IMR-90 (cell line): ENCODE measurements at regions not wholly inside any gene's neighbourhood (a gene's known extent, or its start where the extent isn't known, plus 50 kb on each side); places are given as distances from the start of the nearest gene placed in this dataset.

Experiments used
- ATAC-seq: fragments of 200-7000 bp; cut with Tn5 transposase; 2 replicates; pipeline ENCODE4 v1.9.1; 2020; ENCODE audit warnings: low read depth, mild to moderate bottlenecking, moderate library complexity
- BruUV-seq: library from RNA; stranded (reverse); fragments of 400-500 nt; replicated peaks from 2 replicates; lab custom pipeline; 2021; lab: Mats Ljungman, UMichigan
- CTCF ChIA-PET: fragments of 300-600 bp; formaldehyde crosslinking; extraction: SDS; loops from one replicate; lab custom pipeline; 2021; ENCODE audit warnings: antibody characterized with exemption; lab: Yijun Ruan, JAX
- POLR2A ChIA-PET: fragments of 300-600 bp; sonication (Branson Sonifier 250); formaldehyde crosslinking; loops from one replicate; lab custom pipeline; 2022; ENCODE audit warnings: antibody characterized with exemption; ENCODE audit not compliant: unreplicated experiment; lab: Charles Lee
- DNase-seq: peaks from one replicate; pipeline ENCODE4 v3.0.0; 2013
- H2AFZ ChIP-seq: replicated peaks from 2 replicates; pipeline ENCODE3; 2013; ENCODE audit warnings: low read length, mild to moderate bottlenecking; ENCODE audit not compliant: poor library complexity
- H2AK5ac ChIP-seq: 2 replicates; pipeline ENCODE4 v1.6.1; 2013; ENCODE audit warnings: low read depth, low read length, inconsistent platforms
- H2AK9ac ChIP-seq: replicated peaks from 2 replicates; pipeline ENCODE3; 2013; ENCODE audit warnings: mild to moderate bottlenecking, low read depth, low read length, moderate library complexity; ENCODE audit not compliant: poor library complexity
- H2BK120ac ChIP-seq: 2 replicates; pipeline ENCODE4 v1.6.1; 2013; ENCODE audit warnings: low read depth, low read length, inconsistent platforms
- H2BK15ac ChIP-seq: 3 replicates; pipeline ENCODE4 v1.6.1; 2013; ENCODE audit warnings: low read depth, low read length, inconsistent platforms
- H2BK20ac ChIP-seq: 2 replicates; pipeline ENCODE4 v1.6.1; 2013; ENCODE audit warnings: low read depth, mild to moderate bottlenecking, inconsistent platforms, low read length, moderate library complexity
- H2BK5ac ChIP-seq: 2 replicates; pipeline ENCODE4 v1.6.1; 2013; ENCODE audit warnings: mild to moderate bottlenecking, low read depth, low read length, inconsistent platforms; ENCODE audit not compliant: poor library complexity, severe bottlenecking
- H3K14ac ChIP-seq: replicated peaks from 2 replicates; pipeline ENCODE4 v1.6.1; 2013; ENCODE audit warnings: low read depth, low read length, inconsistent platforms
- H3K18ac ChIP-seq: 2 replicates; pipeline ENCODE4 v1.6.1; 2013; ENCODE audit warnings: low read depth, low read length, control low read depth
- H3K23ac ChIP-seq: 2 replicates; pipeline ENCODE4 v1.6.1; 2013; ENCODE audit warnings: low read depth, low read length, inconsistent platforms
- H3K27ac ChIP-seq: 2 replicates; pipeline ENCODE4 v1.5.1; 2013; ENCODE audit warnings: mild to moderate bottlenecking, control low read depth, low read length; ENCODE audit not compliant: insufficient read depth
- H3K27me3 ChIP-seq: 2 replicates; pipeline ENCODE4 v1.6.1; 2013; ENCODE audit warnings: low read length; ENCODE audit not compliant: control insufficient read depth, insufficient read depth
- H3K36me3 ChIP-seq: 2 replicates; pipeline ENCODE4 v1.6.1; 2013; ENCODE audit warnings: low read length, mixed read lengths; ENCODE audit not compliant: control insufficient read depth, insufficient read depth
- H3K4ac ChIP-seq: 2 replicates; pipeline ENCODE4 v1.6.1; 2013; ENCODE audit warnings: low read depth, low read length, inconsistent platforms
- H3K4me1 ChIP-seq: 2 replicates; pipeline ENCODE4 v1.6.1; 2013; ENCODE audit warnings: low read length, mixed read lengths; ENCODE audit not compliant: control insufficient read depth, insufficient read depth
- H3K4me2 ChIP-seq: 2 replicates; pipeline ENCODE4 v1.6.1; 2013; ENCODE audit warnings: low read depth, mild to moderate bottlenecking, control low read depth, low read length, moderate library complexity
- H3K4me3 ChIP-seq: 2 replicates; pipeline ENCODE4 v1.5.1; 2013; ENCODE audit warnings: low read depth, mild to moderate bottlenecking, control low read depth, low read length, moderate library complexity; ENCODE audit not compliant: insufficient read depth
- H3K56ac ChIP-seq: 2 replicates; pipeline ENCODE4 v1.6.1; 2013; ENCODE audit warnings: low read length, inconsistent platforms; ENCODE audit not compliant: insufficient read depth; ENCODE audit errors: extremely low read depth
- H3K79me1 ChIP-seq, 2 experiments: 2 replicates each; pipeline ENCODE4 v1.6.1; 2013; ENCODE audit warnings: low read length in 2 of 2, inconsistent platforms in 1 of 2, low read depth in 1 of 2
- H3K9ac ChIP-seq: 2 replicates; pipeline ENCODE4 v1.6.1; 2013; ENCODE audit warnings: low read depth, low read length, control low read depth
- H3K9me1 ChIP-seq: 2 replicates; pipeline ENCODE4 v1.6.1; 2013; ENCODE audit warnings: low read length, inconsistent platforms; ENCODE audit not compliant: insufficient read depth
- H3K9me3 ChIP-seq: 2 replicates; pipeline ENCODE4 v1.6.1; 2013; ENCODE audit warnings: low read length; ENCODE audit not compliant: control insufficient read depth, insufficient read depth
- H4K20me1 ChIP-seq: 2 replicates; pipeline ENCODE4 v1.6.1; 2013; ENCODE audit warnings: low read length, inconsistent platforms; ENCODE audit not compliant: insufficient read depth
- H4K5ac ChIP-seq: 2 replicates; pipeline ENCODE4 v1.6.1; 2013; ENCODE audit warnings: mild to moderate bottlenecking, low read depth, low read length, control low read depth
- H4K8ac ChIP-seq, 2 experiments: 2 replicates each; pipeline ENCODE4 v1.6.1; 2013; ENCODE audit warnings: low read depth in 2 of 2, low read length in 2 of 2, control low read depth in 1 of 2, inconsistent platforms in 1 of 2
- H4K91ac ChIP-seq: 2 replicates; pipeline ENCODE4 v1.6.1; 2013; ENCODE audit warnings: low read depth, low read length, inconsistent platforms; ENCODE audit not compliant: insufficient read depth
- BHLHE40 ChIP-seq: fragments of 150-350 bp; IDR thresholded peaks from 2 replicates; pipeline ENCODE4 v1.6.1; 2016; ENCODE audit warnings: mild to moderate bottlenecking, low read depth, low read length
- CEBPB ChIP-seq: IDR thresholded peaks from 2 replicates; pipeline ENCODE4 v1.6.1; 2012; ENCODE audit warnings: low read depth, low read length, improper control_type of control experiment
- CHD1 ChIP-seq: IDR thresholded peaks from 2 replicates; pipeline ENCODE4 v1.6.1; 2012; ENCODE audit warnings: low read depth, low read length, improper control_type of control experiment
- CTCF ChIP-seq: conservative IDR thresholded peaks from 2 replicates; pipeline ENCODE4 v1.5.1; 2012; ENCODE audit warnings: mild to moderate bottlenecking, low read depth, low read length, improper control_type of control experiment
- FOS ChIP-seq: fragments of 150-350 bp; IDR thresholded peaks from 2 replicates; pipeline ENCODE4 v1.6.1; 2016; ENCODE audit warnings: low read depth, low read length
- MAFK ChIP-seq: IDR thresholded peaks from 2 replicates; pipeline ENCODE4 v1.6.1; 2012; ENCODE audit warnings: low read depth, low read length, improper control_type of control experiment
- MAZ ChIP-seq: IDR thresholded peaks from 2 replicates; pipeline ENCODE4 v1.6.1; 2012; ENCODE audit warnings: low read depth, mild to moderate bottlenecking, low read length, improper control_type of control experiment, moderate library complexity, borderline replicate concordance
- MXI1 ChIP-seq: IDR thresholded peaks from 2 replicates; pipeline ENCODE4 v1.6.1; 2012; ENCODE audit warnings: low read depth, mild to moderate bottlenecking, low read length, moderate library complexity, borderline replicate concordance
- NFE2L2 ChIP-seq: fragments of 150-350 bp; IDR thresholded peaks from 2 replicates; pipeline ENCODE4 v1.6.1; 2016; ENCODE audit warnings: low read depth, mild to moderate bottlenecking, low read length
- POLR2A ChIP-seq: IDR thresholded peaks from 2 replicates; pipeline ENCODE4 v1.6.1; 2012; ENCODE audit warnings: mild to moderate bottlenecking, low read depth, low read length
- RAD21 ChIP-seq: IDR thresholded peaks from 2 replicates; pipeline ENCODE4 v1.6.1; 2012; ENCODE audit warnings: low read length, improper control_type of control experiment
- RCOR1 ChIP-seq: IDR thresholded peaks from 2 replicates; pipeline ENCODE4 v1.6.1; 2012; ENCODE audit warnings: mild to moderate bottlenecking, low read length, improper control_type of control experiment; ENCODE audit not compliant: insufficient replicate concordance
- RFX5 ChIP-seq: IDR thresholded peaks from 2 replicates; pipeline ENCODE4 v1.8.0; 2012; ENCODE audit warnings: low read depth, mild to moderate bottlenecking, low read length, moderate library complexity
- SMC3 ChIP-seq: fragments of 150-350 bp; IDR thresholded peaks from 2 replicates; pipeline ENCODE4 v1.6.1; 2016; ENCODE audit warnings: low read depth, mild to moderate bottlenecking, antibody characterized with exemption, low read length, moderate library complexity
- WGBS, 2 experiments: methylation state at CpG; one replicate each; pipeline versions ENCODE4 v1.1.5 to v1.1.7; 2013; ENCODE audit warnings: missing lambda C conversion rate in 2 of 2; ENCODE audit not compliant: insufficient read length in 1 of 2; ENCODE audit errors: extremely low coverage in 2 of 2; 5-methylcytosine and 5-hydroxymethylcytosine counted together
- dilution Hi-C: fragments of 300-500 bp; cut with HindIII; formaldehyde crosslinking; loops from one replicate; pipeline ENCODE4 v1.14.3; 2018; ENCODE audit warnings: low sequenced_read_pairs; ENCODE audit not compliant: unreplicated experiment
- in situ Hi-C: fragments of 300-500 bp; cut with MboI; formaldehyde crosslinking; loops from 3 replicates; pipeline ENCODE4 v1.14.3; 2019; ENCODE audit warnings: low sequenced_read_pairs, inconsistent platforms, mixed read lengths
- intact Hi-C: fragments of 100-400 bp; cut with micrococcal nuclease; formaldehyde crosslinking; loops from 2 replicates; pipeline ENCODE4 v1.10.0; 2022
- TF ChIP-seq, protein P1 (sequence below): fragments of 150-350 bp; IDR thresholded peaks from 2 replicates; pipeline ENCODE4 v1.6.1; 2016; ENCODE audit warnings: low read depth, mild to moderate bottlenecking, low read length, moderate library complexity, borderline replicate concordance
- TF ChIP-seq, protein P2 (sequence below): fragments of 150-350 bp; IDR thresholded peaks from 2 replicates; pipeline ENCODE4 v1.6.1; 2017; ENCODE audit warnings: mild to moderate bottlenecking, antibody characterized with exemption, low read length, low read depth

DNA sequence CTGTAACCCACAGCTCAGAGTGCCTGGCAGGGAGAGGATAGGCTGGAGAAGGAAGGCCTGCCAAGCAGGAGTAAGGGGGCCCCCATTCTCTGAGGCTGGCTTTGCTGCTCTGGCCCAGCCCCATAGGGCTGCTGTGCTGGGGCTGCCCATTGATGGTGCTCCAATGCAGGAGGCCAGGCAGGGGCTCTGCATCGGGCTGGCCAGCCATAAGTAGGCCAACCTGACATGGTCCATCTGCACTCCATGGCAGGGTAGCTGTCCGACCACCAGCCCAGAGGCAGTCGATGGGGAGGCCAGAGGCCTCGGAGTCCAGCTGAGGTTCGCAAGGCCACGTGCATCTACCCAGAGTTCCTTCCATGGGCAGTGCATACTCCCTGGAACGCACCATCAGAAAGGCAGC lies 75.0 kb upstream of the PITX1 start:
- Histone ChIP-seq H4K20me1 (no peaks in the 10 kb centered on the region), H2BK20ac (no peak overlapping the region), H4K91ac (no peak overlapping the region), H3K18ac (no peak overlapping the region), H3K4me3 (no peak overlapping the region), H2AFZ (no peak overlapping the region), H4K8ac (no peak overlapping the region), H3K9ac (no peak overlapping the region), H2BK5ac (no peak overlapping the region), H2AK9ac (no peak overlapping the region), H3K4me2 (no peak overlapping the region), H3K56ac (no peak overlapping the region), H3K27me3 (no peaks in the 10 kb centered on the region; the same call in 1 of the 2 replicates), H2BK15ac (no peak overlapping the region), H3K79me1 (no peaks in the 10 kb centered on the region), H3K4me1 (peaks cover 3% of the 10 kb centered on the region; the same call in 1 of the 2 replicates), H2BK120ac (no peak overlapping the region), H3K14ac (no peak overlapping the region), H2AK5ac (no peak overlapping the region), H3K27ac (no peak overlapping the region), H3K36me3 (no peaks in the 10 kb centered on the region), H3K9me1 (0 out of 2 replicates have a peak, but pooled peaks cover 4% of the 10 kb centered on the region), H3K23ac (no peak overlapping the region), H3K4ac (no peak overlapping the region), H4K5ac (no peak overlapping the region), H3K9me3 (no peaks in the 10 kb centered on the region)
- POLR2A ChIA-PET, result no interaction called here
- WGBS, 2 experiments, result 86% methylated on average over 6 of the region's 7 CpGs; no CpG with 5 or more reads in 1 of the 2 experiments
- TF ChIP-seq CEBPB (no peak), MXI1 (no peak), POLR2A (no peak), CTCF (no peak), FOS (no peak), RCOR1 (no peak), MAFK (no peak), RFX5 (no peak), BHLHE40 (no peak), MAZ (no peak), RAD21 (no peak), CHD1 (no peak), SMC3 (no peak), NFE2L2 (no peak)
- TF ChIP-seq, protein P1, sequence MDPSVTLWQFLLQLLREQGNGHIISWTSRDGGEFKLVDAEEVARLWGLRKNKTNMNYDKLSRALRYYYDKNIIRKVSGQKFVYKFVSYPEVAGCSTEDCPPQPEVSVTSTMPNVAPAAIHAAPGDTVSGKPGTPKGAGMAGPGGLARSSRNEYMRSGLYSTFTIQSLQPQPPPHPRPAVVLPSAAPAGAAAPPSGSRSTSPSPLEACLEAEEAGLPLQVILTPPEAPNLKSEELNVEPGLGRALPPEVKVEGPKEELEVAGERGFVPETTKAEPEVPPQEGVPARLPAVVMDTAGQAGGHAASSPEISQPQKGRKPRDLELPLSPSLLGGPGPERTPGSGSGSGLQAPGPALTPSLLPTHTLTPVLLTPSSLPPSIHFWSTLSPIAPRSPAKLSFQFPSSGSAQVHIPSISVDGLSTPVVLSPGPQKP, result no peak
- TF ChIP-seq, protein P2, sequence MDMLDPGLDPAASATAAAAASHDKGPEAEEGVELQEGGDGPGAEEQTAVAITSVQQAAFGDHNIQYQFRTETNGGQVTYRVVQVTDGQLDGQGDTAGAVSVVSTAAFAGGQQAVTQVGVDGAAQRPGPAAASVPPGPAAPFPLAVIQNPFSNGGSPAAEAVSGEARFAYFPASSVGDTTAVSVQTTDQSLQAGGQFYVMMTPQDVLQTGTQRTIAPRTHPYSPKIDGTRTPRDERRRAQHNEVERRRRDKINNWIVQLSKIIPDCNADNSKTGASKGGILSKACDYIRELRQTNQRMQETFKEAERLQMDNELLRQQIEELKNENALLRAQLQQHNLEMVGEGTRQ, result no peak
- in situ Hi-C loops, result no loop called here
- no TSS peak for BruUV-seq
- dilution Hi-C loops, result no loop called here
- CTCF ChIA-PET, result no interaction called here
- DNase-seq (no peak), ATAC-seq (no peak)
- intact Hi-C loops, result no loop called here
